Erythroblast (primary cell): ENCODE measurements at regions not wholly inside any gene's neighbourhood (a gene's known extent, or its start where the extent isn't known, plus 50 kb on each side); places are given as distances from the start of the nearest gene placed in this dataset.

ENCODE experiments used
- DNase-seq, 2 experiments: peaks; one replicate each; lab custom pipeline; 2025; lab: John Stamatoyannopoulos, UW
- GATA1 ChIP-seq: IDR thresholded peaks from 2 replicates; pipeline ENCODE4 v1.6.1; 2011; ENCODE audit warnings: low read depth, mild to moderate bottlenecking, control low read depth, low read length, moderate library complexity
- POLR2A ChIP-seq: IDR thresholded peaks from 2 replicates; pipeline ENCODE4 v1.6.1; 2011; ENCODE audit warnings: mild to moderate bottlenecking, low read length

- no peak for DNase-seq
- TF ChIP-seq POLR2A (no peak), GATA1 (no peak)
These were observed 222.9 kb upstream of the ZC3H12C start for GRCh38 chr11:109870297-109870696.

- no peak for DNase-seq
These were observed 216.1 kb upstream of the ZC3H12C start for GRCh38 chr11:109877043-109877442.

GRCh38 chr11:109884501-109884900 is 208.7 kb upstream of the ZC3H12C start:
- TF ChIP-seq POLR2A: no peak
- no peak for TF ChIP-seq GATA1
- no peak for DNase-seq

More at GRCh38 chr11:109877043-109877442, 216.1 kb upstream of the ZC3H12C start:
- TF ChIP-seq GATA1: no peak
- TF ChIP-seq POLR2A: no peak

- no peak for TF ChIP-seq GATA1
- TF ChIP-seq POLR2A: no peak
- DNase-seq: no peak
These were observed 208.2 kb upstream of the ZC3H12C start for GRCh38 chr11:109885006-109885405.

- DNase-seq: peak; percentile 35 to 57
- TF ChIP-seq GATA1 (no peak), POLR2A (no peak)
These were observed 200.8 kb upstream of the ZC3H12C start for GRCh38 chr11:109892321-109892794.

- TF ChIP-seq GATA1: no peak
- no peak for TF ChIP-seq POLR2A
These were observed 198.9 kb upstream of the ZC3H12C start for GRCh38 chr11:109894242-109894641.

GRCh38 chr11:109898592-109898991 is 194.6 kb upstream of the ZC3H12C start:
- no peak for TF ChIP-seq POLR2A
- no peak for TF ChIP-seq GATA1
- no peak for DNase-seq

More at GRCh38 chr11:109894242-109894641, 198.9 kb upstream of the ZC3H12C start:
- DNase-seq: peak in 1 of 2 experiments; percentile 14

GRCh38 chr11:109902764-109903433 is 190.3 kb upstream of the ZC3H12C start:
- peak; percentile 31 to 35 for DNase-seq
- no peak for TF ChIP-seq GATA1
- no peak for TF ChIP-seq POLR2A

GRCh38 chr11:109911488-109911887 is 181.7 kb upstream of the ZC3H12C start:
- no peak for DNase-seq
- TF ChIP-seq POLR2A: no peak
- TF ChIP-seq GATA1: no peak

GRCh38 chr11:109914038-109914437 is 179.2 kb upstream of the ZC3H12C start:
- TF ChIP-seq POLR2A (no peak), GATA1 (no peak)
- DNase-seq: no peak

- DNase-seq: no peak
- no peak for TF ChIP-seq GATA1
- no peak for TF ChIP-seq POLR2A
These were observed 178.2 kb upstream of the ZC3H12C start for GRCh38 chr11:109914809-109915653.

- peak in 1 of 2 experiments; percentile 3 for DNase-seq
- TF ChIP-seq GATA1 (no peak), POLR2A (no peak)
These were observed 166.3 kb upstream of the ZC3H12C start for GRCh38 chr11:109926941-109927340.

GRCh38 chr11:109929308-109929707 is 163.9 kb upstream of the ZC3H12C start:
- TF ChIP-seq POLR2A (no peak), GATA1 (no peak)
- no peak for DNase-seq

- DNase-seq: peak in 1 of 2 experiments; percentile 8
- TF ChIP-seq GATA1: no peak
- TF ChIP-seq POLR2A: no peak
These were observed 160.1 kb upstream of the ZC3H12C start for GRCh38 chr11:109933126-109933525.

- DNase-seq: no peak
- no peak for TF ChIP-seq GATA1
- no peak for TF ChIP-seq POLR2A
These were observed 159.0 kb upstream of the ZC3H12C start for GRCh38 chr11:109934151-109934550.
